D721Med (cell line): ENCODE measurements at regions not wholly inside any gene's neighbourhood (a gene's known extent, or its start where the extent isn't known, plus 50 kb on each side); places are given as distances from the start of the nearest gene placed in this dataset.
"Not testable (repeated sequence)": the region's sequence is repeated elsewhere in the genome, so short reads cannot be mapped to it uniquely, and the experiment has no call there.

ENCODE experiments used
- DNase-seq: peaks from one replicate; pipeline ENCODE4 v3.0.0; 2011; ENCODE audit warnings: low spot score; ENCODE audit not compliant: insufficient read length
- FAIRE-seq: peaks from 2 replicates; lab custom pipeline; 2011; peaks lifted over from hg19 to GRCh38; lab: Jason Lieb, UNC
- TF ChIP-seq, protein P1 (sequence below): IDR thresholded peaks from 2 replicates; pipeline ENCODE4 v1.5.1; 2012; ENCODE audit warnings: mild to moderate bottlenecking, control low read depth; ENCODE audit not compliant: insufficient read depth; ENCODE audit errors: missing control alignments

DNA sequence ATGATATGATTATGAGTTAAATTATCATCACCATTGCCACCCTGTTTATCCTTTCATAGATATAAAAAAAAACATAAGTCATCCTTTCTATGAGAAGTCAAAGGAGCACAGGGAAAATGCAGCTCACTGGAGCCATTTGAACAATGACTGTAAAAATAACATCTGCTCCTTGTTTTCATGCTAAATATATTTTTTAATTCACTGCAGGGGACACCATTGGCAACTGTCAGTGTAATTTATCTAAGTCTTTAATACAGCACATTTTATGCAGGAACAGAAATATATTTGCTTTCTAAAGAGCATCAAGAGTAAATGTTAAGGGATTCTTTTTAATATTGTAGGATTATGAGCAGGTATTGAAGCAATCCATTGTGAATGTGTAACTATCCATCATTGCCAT is 371.3 kb downstream of the ZBBX start:
- TF ChIP-seq, protein P1, sequence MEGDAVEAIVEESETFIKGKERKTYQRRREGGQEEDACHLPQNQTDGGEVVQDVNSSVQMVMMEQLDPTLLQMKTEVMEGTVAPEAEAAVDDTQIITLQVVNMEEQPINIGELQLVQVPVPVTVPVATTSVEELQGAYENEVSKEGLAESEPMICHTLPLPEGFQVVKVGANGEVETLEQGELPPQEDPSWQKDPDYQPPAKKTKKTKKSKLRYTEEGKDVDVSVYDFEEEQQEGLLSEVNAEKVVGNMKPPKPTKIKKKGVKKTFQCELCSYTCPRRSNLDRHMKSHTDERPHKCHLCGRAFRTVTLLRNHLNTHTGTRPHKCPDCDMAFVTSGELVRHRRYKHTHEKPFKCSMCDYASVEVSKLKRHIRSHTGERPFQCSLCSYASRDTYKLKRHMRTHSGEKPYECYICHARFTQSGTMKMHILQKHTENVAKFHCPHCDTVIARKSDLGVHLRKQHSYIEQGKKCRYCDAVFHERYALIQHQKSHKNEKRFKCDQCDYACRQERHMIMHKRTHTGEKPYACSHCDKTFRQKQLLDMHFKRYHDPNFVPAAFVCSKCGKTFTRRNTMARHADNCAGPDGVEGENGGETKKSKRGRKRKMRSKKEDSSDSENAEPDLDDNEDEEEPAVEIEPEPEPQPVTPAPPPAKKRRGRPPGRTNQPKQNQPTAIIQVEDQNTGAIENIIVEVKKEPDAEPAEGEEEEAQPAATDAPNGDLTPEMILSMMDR = no peak
- FAIRE-seq = no peak
- DNase-seq = no peak

DNA sequence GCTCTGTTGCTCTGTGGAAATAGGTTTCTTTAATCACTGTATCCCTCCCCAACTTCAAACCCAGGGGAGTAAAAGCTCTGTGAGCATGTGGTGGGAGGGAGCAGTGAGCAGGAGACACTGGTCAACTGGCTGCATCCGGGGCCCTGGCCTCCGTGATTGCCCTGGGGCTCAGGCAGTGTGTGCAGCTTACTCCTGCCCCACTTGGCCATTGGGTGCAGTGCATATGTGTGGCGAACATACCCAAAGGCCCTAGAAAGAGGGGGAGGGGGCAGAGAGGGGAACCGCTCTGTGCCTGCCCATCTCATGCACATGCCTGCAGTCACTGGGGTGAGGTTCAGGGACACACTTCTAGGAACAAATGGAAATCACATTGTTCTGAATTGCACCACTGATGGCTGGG is 378.7 kb downstream of the ZBBX start:
- TF ChIP-seq, protein P1 = no peak
- no peak for DNase-seq
- no peak for FAIRE-seq

DNA sequence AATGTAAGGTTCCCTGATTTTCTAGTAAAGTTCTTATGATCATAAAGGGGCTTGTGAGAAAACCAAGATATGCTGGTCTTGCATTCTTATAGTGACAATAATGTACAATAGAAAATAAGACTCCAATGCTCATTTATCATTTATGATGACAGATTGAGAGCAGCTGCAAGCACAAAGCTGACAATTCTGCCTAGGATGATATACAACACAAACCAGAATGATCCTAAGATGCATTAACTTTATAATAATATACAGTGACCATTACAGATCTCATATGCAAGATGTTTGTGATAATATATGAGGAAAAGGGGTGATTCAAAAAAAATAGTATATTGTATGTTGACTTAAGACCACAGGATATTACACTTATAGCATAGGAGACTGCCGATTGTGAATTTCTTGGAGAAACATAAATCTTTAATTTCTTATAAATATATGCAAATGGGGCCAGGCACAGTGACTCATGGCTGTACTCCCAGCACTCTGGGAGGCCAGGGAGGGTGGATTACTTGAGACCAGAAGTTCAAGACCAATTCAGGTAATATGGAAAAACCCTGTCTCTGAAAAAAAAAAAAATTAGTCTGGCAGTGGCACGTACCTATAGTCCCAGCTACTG is 387.0 kb downstream of the ZBBX start:
- FAIRE-seq = no peak
- TF ChIP-seq, protein P1 = no peak
- DNase-seq = no peak

DNA sequence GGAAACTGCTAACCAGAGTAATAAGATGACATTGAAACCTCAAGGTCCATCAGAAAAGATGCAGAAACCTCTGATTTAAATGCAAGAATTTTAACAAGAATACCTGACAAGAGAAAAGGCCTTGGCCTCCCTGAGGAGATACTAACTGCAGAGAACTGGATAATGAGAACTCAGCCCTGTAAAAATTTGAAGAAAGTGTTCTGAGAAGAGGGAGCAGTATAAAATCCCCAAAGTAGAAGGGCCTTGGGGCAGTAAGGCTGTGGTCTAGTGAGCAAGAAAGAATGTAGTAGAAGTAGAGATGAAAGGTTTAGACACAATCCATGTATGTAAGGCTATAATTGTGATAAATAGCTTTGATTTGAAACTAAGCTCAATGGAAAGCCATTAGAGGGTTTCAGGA is 394.1 kb downstream of the ZBBX start:
- no peak for FAIRE-seq
- TF ChIP-seq, protein P1 = no peak
- DNase-seq = no peak

DNA sequence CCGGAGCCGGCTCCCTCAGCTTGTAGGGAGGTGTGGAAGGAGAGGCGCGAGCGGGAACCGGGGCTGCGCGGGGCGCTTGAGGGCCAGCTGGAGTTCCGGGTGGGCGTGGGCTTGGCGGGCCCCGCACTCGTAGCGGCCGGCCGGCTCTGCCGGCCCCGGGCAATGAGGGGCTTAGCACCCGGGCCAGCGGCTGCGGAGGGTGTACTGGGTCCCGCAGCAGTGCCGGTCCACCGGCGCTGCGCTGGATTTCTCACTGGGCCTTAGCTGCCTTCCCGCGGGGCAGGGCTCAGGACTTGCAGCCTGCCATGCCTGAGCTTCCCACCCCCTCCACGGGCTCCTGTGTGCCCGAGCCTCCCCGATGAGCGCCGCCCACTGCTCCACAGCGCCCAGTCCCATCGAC is 404.3 kb downstream of the ZBBX start:
- DNase-seq = not testable (repeated sequence)

DNA sequence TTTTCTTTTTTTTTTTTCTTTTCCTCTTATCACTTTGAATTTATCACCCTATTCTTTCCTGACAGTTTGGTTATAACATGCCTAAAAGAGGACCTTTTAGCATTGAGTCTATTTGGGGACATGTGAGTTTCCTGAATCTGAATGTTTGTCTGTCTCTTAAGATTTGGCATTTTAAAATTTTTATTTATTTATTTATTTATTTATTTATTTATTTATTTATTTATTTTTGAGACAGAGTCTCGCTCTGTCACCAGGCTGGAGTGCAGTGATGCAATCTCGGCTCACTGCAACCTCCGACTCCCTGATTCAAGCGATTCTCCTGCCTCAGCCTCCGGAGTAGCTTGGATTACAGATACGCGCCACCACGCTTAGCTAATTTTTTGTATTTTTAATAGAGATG is 412.4 kb downstream of the ZBBX start:
- DNase-seq, FAIRE-seq: not testable (repeated sequence)

More for the DNA sequence above, 404.3 kb downstream of the ZBBX start:
- not testable (repeated sequence) for FAIRE-seq

DNA sequence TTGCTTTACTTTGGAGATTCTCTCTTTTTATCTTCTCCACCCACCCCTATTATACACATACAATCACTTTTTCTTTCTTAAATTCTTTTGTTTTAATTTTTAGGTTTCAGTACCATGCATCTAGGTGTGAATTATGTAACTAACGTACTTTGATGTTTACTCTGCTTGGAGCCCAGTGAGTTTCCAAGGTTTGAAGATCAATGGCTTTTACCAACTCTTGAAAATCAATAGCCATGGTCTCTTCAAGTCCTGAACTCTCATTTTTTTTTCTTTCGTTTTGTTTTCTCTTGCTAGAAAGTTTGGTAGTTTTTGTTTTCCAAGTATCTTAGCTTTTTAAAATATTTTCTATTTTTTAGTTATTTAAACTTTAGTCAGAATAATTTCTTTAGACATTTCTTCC is 417.2 kb downstream of the ZBBX start:
- TF ChIP-seq, protein P1 = no peak
- FAIRE-seq (no peak), DNase-seq (no peak)

DNA sequence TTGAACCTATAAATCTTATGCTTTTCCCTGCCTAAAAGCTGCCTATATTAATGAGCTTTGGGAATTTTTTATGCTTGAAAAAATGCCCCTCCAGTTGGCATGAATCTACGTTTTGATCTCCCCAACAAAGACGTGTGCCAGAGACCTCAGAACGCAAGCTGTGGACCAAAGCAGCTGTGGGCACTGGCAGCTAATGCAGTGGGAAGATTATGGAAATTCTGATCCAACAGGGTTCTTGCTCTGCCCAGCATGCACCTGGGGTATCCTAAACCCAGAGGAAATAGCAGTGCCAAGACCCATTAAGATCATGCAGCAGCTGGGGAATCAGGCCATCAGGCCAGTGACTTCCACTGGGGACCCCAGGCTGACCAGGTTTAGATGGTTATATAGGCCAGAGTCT is 423.0 kb downstream of the ZBBX start:
- no peak for FAIRE-seq
- TF ChIP-seq, protein P1 = no peak

More for the DNA sequence above, 423.0 kb downstream of the ZBBX start:
- DNase-seq = no peak
